ENCODE measurements at regions not wholly inside any gene's neighbourhood (a gene's known extent, or its start where the extent isn't known, plus 50 kb on each side); places are given as distances from the start of the nearest gene placed in this dataset.

- H3K4me1 ChIP-seq (ENCODE audit: control insufficient read depth, insufficient read depth, low read length), result no peaks in the 10 kb centered on the region
- no peak overlapping the region for H3K27ac ChIP-seq (ENCODE audit: low read length)
- DNase-seq (ENCODE audit: low read depth, low spot score) (no peak), ATAC-seq (no peak)
- no peaks in the 10 kb centered on the region for H3K27me3 ChIP-seq (ENCODE audit: control insufficient read depth, insufficient read depth, low read length)
- H3K9me3 ChIP-seq (ENCODE audit: control insufficient read depth, insufficient read depth, low read depth, low read length), result no peaks in the 10 kb centered on the region
- POLR2A ChIA-PET, result no interaction called here
- intact Hi-C loops (cut with micrococcal nuclease; ENCODE audit: unreplicated experiment), result no loop called here
- CTCF ChIA-PET, result no interaction called here
- no peaks in the 10 kb centered on the region for H3K36me3 ChIP-seq (ENCODE audit: control insufficient read depth, insufficient read depth, low read length)
- no TSS peak for BruUV-seq (replicated peaks)
- H3K4me3 ChIP-seq (ENCODE audit: low read depth in 2 of 2, low read length in 2 of 2), result no peak overlapping the region
- TF ChIP-seq, protein P1, sequence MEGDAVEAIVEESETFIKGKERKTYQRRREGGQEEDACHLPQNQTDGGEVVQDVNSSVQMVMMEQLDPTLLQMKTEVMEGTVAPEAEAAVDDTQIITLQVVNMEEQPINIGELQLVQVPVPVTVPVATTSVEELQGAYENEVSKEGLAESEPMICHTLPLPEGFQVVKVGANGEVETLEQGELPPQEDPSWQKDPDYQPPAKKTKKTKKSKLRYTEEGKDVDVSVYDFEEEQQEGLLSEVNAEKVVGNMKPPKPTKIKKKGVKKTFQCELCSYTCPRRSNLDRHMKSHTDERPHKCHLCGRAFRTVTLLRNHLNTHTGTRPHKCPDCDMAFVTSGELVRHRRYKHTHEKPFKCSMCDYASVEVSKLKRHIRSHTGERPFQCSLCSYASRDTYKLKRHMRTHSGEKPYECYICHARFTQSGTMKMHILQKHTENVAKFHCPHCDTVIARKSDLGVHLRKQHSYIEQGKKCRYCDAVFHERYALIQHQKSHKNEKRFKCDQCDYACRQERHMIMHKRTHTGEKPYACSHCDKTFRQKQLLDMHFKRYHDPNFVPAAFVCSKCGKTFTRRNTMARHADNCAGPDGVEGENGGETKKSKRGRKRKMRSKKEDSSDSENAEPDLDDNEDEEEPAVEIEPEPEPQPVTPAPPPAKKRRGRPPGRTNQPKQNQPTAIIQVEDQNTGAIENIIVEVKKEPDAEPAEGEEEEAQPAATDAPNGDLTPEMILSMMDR (IDR thresholded peaks at IDR 0.05), result no peak
- no peak for TF ChIP-seq SIN3A (IDR thresholded peaks at IDR 0.05; ENCODE audit: borderline replicate concordance, insufficient read depth, low read depth, low read length)
- TF ChIP-seq POLR2AphosphoS5 (IDR thresholded peaks at IDR 0.05; ENCODE audit: low read depth, low read length), result no peak
- TF ChIP-seq TCF7L2 (IDR thresholded peaks at IDR 0.05; ENCODE audit: low read depth, low read length), result no peak
- TF ChIP-seq, protein P2, sequence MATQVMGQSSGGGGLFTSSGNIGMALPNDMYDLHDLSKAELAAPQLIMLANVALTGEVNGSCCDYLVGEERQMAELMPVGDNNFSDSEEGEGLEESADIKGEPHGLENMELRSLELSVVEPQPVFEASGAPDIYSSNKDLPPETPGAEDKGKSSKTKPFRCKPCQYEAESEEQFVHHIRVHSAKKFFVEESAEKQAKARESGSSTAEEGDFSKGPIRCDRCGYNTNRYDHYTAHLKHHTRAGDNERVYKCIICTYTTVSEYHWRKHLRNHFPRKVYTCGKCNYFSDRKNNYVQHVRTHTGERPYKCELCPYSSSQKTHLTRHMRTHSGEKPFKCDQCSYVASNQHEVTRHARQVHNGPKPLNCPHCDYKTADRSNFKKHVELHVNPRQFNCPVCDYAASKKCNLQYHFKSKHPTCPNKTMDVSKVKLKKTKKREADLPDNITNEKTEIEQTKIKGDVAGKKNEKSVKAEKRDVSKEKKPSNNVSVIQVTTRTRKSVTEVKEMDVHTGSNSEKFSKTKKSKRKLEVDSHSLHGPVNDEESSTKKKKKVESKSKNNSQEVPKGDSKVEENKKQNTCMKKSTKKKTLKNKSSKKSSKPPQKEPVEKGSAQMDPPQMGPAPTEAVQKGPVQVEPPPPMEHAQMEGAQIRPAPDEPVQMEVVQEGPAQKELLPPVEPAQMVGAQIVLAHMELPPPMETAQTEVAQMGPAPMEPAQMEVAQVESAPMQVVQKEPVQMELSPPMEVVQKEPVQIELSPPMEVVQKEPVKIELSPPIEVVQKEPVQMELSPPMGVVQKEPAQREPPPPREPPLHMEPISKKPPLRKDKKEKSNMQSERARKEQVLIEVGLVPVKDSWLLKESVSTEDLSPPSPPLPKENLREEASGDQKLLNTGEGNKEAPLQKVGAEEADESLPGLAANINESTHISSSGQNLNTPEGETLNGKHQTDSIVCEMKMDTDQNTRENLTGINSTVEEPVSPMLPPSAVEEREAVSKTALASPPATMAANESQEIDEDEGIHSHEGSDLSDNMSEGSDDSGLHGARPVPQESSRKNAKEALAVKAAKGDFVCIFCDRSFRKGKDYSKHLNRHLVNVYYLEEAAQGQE (IDR thresholded peaks at IDR 0.05; ENCODE audit: insufficient read depth in 1 of 2, low read depth in 2 of 2, low read length in 1 of 2), result no peak
- in situ Hi-C loops (cut with HindIII; ENCODE audit: low pct_unique_long_range_greater_than_20kb, low sequenced_read_pairs), result no loop called here
Measured at GRCh38 chr4:188911199-188911598, 772.0 kb downstream of the TRIML1 start.

- in situ Hi-C loops (cut with HindIII; ENCODE audit: low pct_unique_long_range_greater_than_20kb, low sequenced_read_pairs), result no loop called here
- no peaks in the 10 kb centered on the region for H3K27me3 ChIP-seq (ENCODE audit: control insufficient read depth, insufficient read depth, low read length)
- no peaks in the 10 kb centered on the region for H3K36me3 ChIP-seq (ENCODE audit: control insufficient read depth, insufficient read depth, low read length)
- ChIA-PET CTCF (no interaction called here), POLR2A (no interaction called here)
- H3K4me1 ChIP-seq (ENCODE audit: control insufficient read depth, insufficient read depth, low read length), result no peaks in the 10 kb centered on the region
- no peak overlapping the region for H3K27ac ChIP-seq (ENCODE audit: low read length)
- BruUV-seq (replicated peaks), result no TSS peak
- no peak for TF ChIP-seq POLR2AphosphoS5 (IDR thresholded peaks at IDR 0.05; ENCODE audit: low read depth, low read length)
- TF ChIP-seq SIN3A (IDR thresholded peaks at IDR 0.05; ENCODE audit: borderline replicate concordance, insufficient read depth, low read depth, low read length), result no peak
- TF ChIP-seq, protein P2 (IDR thresholded peaks at IDR 0.05; ENCODE audit: insufficient read depth in 1 of 2, low read depth in 2 of 2, low read length in 1 of 2), result no peak
- TF ChIP-seq, protein P1 (IDR thresholded peaks at IDR 0.05), result no peak
- no peak for TF ChIP-seq TCF7L2 (IDR thresholded peaks at IDR 0.05; ENCODE audit: low read depth, low read length)
- no peak overlapping the region for H3K4me3 ChIP-seq (ENCODE audit: low read depth in 2 of 2, low read length in 2 of 2)
- no peaks in the 10 kb centered on the region for H3K9me3 ChIP-seq (ENCODE audit: control insufficient read depth, insufficient read depth, low read depth, low read length)
- no peak for ATAC-seq
- intact Hi-C loops (cut with micrococcal nuclease; ENCODE audit: unreplicated experiment), result no loop called here
- DNase-seq (ENCODE audit: low read depth, low spot score), result no peak
Measured at GRCh38 chr4:188911707-188912106, 772.5 kb downstream of the TRIML1 start.
